ENCODE measurements at regions not wholly inside any gene's neighbourhood (a gene's known extent, or its start where the extent isn't known, plus 50 kb on each side); places are given as distances from the start of the nearest gene placed in this dataset.
A peak's percentile ranks its signal among the peaks of the same experiment; 100 is the strongest.

- WGBS, 2 donors: 53% methylated on average over 5 of the region's 5 CpGs; no CpG with 5 or more reads in 1 of the 2 donors
- Histone ChIP-seq H3K36me3 (no peaks in the 10 kb centered on the region), H3K9me3 (peaks cover 3 to 16% (median 10%) of the 10 kb centered on the region in 4 donors), H3K27ac (no peak overlapping the region), H3K4me3 (no peak overlapping the region), H3K27me3 (no peaks in the 10 kb centered on the region), H3K4me1 (no peaks in the 10 kb centered on the region)
- no peak for DNase-seq
- TF ChIP-seq CTCF (IDR thresholded peaks at IDR 0.05) (no peak), EP300 (IDR thresholded peaks at IDR 0.05) (no peak), POLR2AphosphoS5 (IDR thresholded peaks at IDR 0.05) (no peak), POLR2A (IDR thresholded peaks at IDR 0.05) (no peak)
- ATAC-seq (ENCODE audit: low FRiP score in 2 of 2): no peak
These were observed 143.4 kb downstream of the TMEM168 start for GRCh38 chr7:112646783-112647182.

GRCh38 chr7:112648781-112649180 lies 141.4 kb downstream of the TMEM168 start:
- Histone ChIP-seq H3K4me3 (no peak overlapping the region), H3K4me1 (no peaks in the 10 kb centered on the region), H3K9me3 (peaks cover 0 to 10% (median 4%) of the 10 kb centered on the region in 4 donors), H3K36me3 (no peaks in the 10 kb centered on the region), H3K27ac (no peak overlapping the region), H3K27me3 (no peaks in the 10 kb centered on the region)
- 69 to 100% methylated on average over 2 of the region's 2 CpGs for WGBS, 2 donors
- ATAC-seq (ENCODE audit: low FRiP score in 2 of 2) (no peak), DNase-seq (no peak)
- no peak for TF ChIP-seq POLR2AphosphoS5 (IDR thresholded peaks at IDR 0.05)
- TF ChIP-seq POLR2A (IDR thresholded peaks at IDR 0.05): no peak
- no peak for TF ChIP-seq CTCF (IDR thresholded peaks at IDR 0.05)
- TF ChIP-seq EP300 (IDR thresholded peaks at IDR 0.05): no peak

GRCh38 chr7:112649560-112649959 lies 140.6 kb downstream of the TMEM168 start:
- ATAC-seq (ENCODE audit: low FRiP score in 2 of 2) (no peak), DNase-seq (no peak)
- no peaks in the 10 kb centered on the region for H3K36me3 ChIP-seq
- H3K4me1 ChIP-seq: no peaks in the 10 kb centered on the region
- H3K4me3 ChIP-seq: no peak overlapping the region
- H3K27ac ChIP-seq: no peak overlapping the region
- H3K9me3 ChIP-seq: peaks cover 0 to 10% (median 4%) of the 10 kb centered on the region in 4 donors
- TF ChIP-seq CTCF (IDR thresholded peaks at IDR 0.05) (no peak), POLR2A (IDR thresholded peaks at IDR 0.05) (no peak), EP300 (IDR thresholded peaks at IDR 0.05) (no peak), POLR2AphosphoS5 (IDR thresholded peaks at IDR 0.05) (no peak)
- no peaks in the 10 kb centered on the region for H3K27me3 ChIP-seq

- DNase-seq: no peak
- H3K4me1 ChIP-seq: no peaks in the 10 kb centered on the region
- TF ChIP-seq EP300 (IDR thresholded peaks at IDR 0.05) (no peak), CTCF (IDR thresholded peaks at IDR 0.05) (no peak), POLR2A (IDR thresholded peaks at IDR 0.05) (no peak), POLR2AphosphoS5 (IDR thresholded peaks at IDR 0.05) (no peak)
- peaks cover 0 to 7% (median 2%) of the 10 kb centered on the region in 4 donors for H3K9me3 ChIP-seq
- no peak overlapping the region for H3K27ac ChIP-seq
- no peaks in the 10 kb centered on the region for H3K27me3 ChIP-seq
- H3K4me3 ChIP-seq: no peak overlapping the region
- ATAC-seq (ENCODE audit: low FRiP score in 2 of 2): no peak
- H3K36me3 ChIP-seq: no peaks in the 10 kb centered on the region
- WGBS, 2 donors: 58 to 71% methylated on average over 4 of the region's 4 CpGs
These were observed 135.6 kb downstream of the TMEM168 start for GRCh38 chr7:112654322-112655216.

- DNase-seq: peak in 1 of 2 donors; percentile 30
- Histone ChIP-seq H3K9me3 (peaks cover 0 to 3% (median 0%) of the 10 kb centered on the region in 4 donors), H3K27me3 (no peaks in the 10 kb centered on the region), H3K27ac (no peak overlapping the region), H3K36me3 (no peaks in the 10 kb centered on the region), H3K4me3 (no peak overlapping the region), H3K4me1 (no peaks in the 10 kb centered on the region)
- TF ChIP-seq EP300 (IDR thresholded peaks at IDR 0.05) (no peak), CTCF (IDR thresholded peaks at IDR 0.05) (no peak), POLR2A (IDR thresholded peaks at IDR 0.05) (no peak), POLR2AphosphoS5 (IDR thresholded peaks at IDR 0.05) (no peak)
- no peak for ATAC-seq (ENCODE audit: low FRiP score in 2 of 2)
These were observed 124.5 kb downstream of the TMEM168 start for GRCh38 chr7:112665709-112666108.

Data from upper lobe of left lung (tissue), 6 donors.